HEK293T (cell line): ENCODE measurements at regions not wholly inside any gene's neighbourhood (a gene's known extent, or its start where the extent isn't known, plus 50 kb on each side); places are given as distances from the start of the nearest gene placed in this dataset.

ENCODE experiments used
- CTCF ChIA-PET: fragments of 350-600 bp; formaldehyde crosslinking; extraction: SDS; loops from one replicate; lab custom pipeline; 2021; ENCODE audit warnings: antibody characterized with exemption, inconsistent platforms; lab: Yijun Ruan, JAX
- POLR2A ChIA-PET: fragments of 350-600 bp; formaldehyde crosslinking; extraction: SDS; loops from one replicate; lab custom pipeline; 2020; ENCODE audit warnings: antibody characterized with exemption, inconsistent platforms; lab: Yijun Ruan, JAX
- DNase-seq: peaks from one replicate; pipeline ENCODE4 v3.0.0; 2012; ENCODE audit warnings: mixed read lengths; ENCODE audit errors: extremely low spot score
- ARNT ChIP-seq: fragments of 450-650 bp; IDR thresholded peaks from 2 replicates; pipeline ENCODE4 v1.6.1; 2017; ENCODE audit warnings: mild to moderate bottlenecking
- BHLHE40 ChIP-seq: fragments of 450-650 bp; IDR thresholded peaks from 2 replicates; pipeline ENCODE4 v1.6.1; 2016; ENCODE audit warnings: mild to moderate bottlenecking, moderate library complexity, borderline replicate concordance
- CTBP1 ChIP-seq: fragments of 450-650 bp; IDR thresholded peaks from 2 replicates; pipeline ENCODE4 v1.6.1; 2016; ENCODE audit warnings: borderline replicate concordance
- ELF4 ChIP-seq: fragments of 450-650 bp; IDR thresholded peaks from 2 replicates; pipeline ENCODE4 v1.6.1; 2017; ENCODE audit warnings: antibody characterized with exemption
- FOXA1 ChIP-seq: fragments of 450-650 bp; IDR thresholded peaks from 2 replicates; pipeline ENCODE4 v1.6.1; 2016; ENCODE audit warnings: mild to moderate bottlenecking
- FOXK2 ChIP-seq: fragments of 450-650 bp; IDR thresholded peaks from 2 replicates; pipeline ENCODE4 v1.6.1; 2016; ENCODE audit warnings: mild to moderate bottlenecking
- FOXM1 ChIP-seq: fragments of 450-650 bp; IDR thresholded peaks from 2 replicates; pipeline ENCODE4 v1.6.1; 2017; ENCODE audit warnings: mild to moderate bottlenecking, borderline replicate concordance
- HDGF ChIP-seq: fragments of 450-650 bp; IDR thresholded peaks from 2 replicates; pipeline ENCODE4 v1.6.1; 2017; ENCODE audit warnings: antibody characterized with exemption, borderline replicate concordance
- L3MBTL2 ChIP-seq: fragments of 450-650 bp; conservative IDR thresholded peaks from 2 replicates; pipeline ENCODE4 v1.6.1; 2016; ENCODE audit warnings: mild to moderate bottlenecking
- LEF1 ChIP-seq: fragments of 450-650 bp; IDR thresholded peaks from 2 replicates; pipeline ENCODE4 v1.6.1; 2017; ENCODE audit warnings: mild to moderate bottlenecking, borderline replicate concordance
- NFRKB ChIP-seq: fragments of 450-650 bp; IDR thresholded peaks from 2 replicates; pipeline ENCODE4 v1.6.1; 2016; ENCODE audit warnings: mild to moderate bottlenecking, moderate library complexity
- SP1 ChIP-seq: fragments of 450-650 bp; IDR thresholded peaks from 2 replicates; pipeline ENCODE4 v1.6.1; 2017
- SUZ12 ChIP-seq: fragments of 450-650 bp; IDR thresholded peaks from 2 replicates; pipeline ENCODE4 v1.6.1; 2016; ENCODE audit warnings: mild to moderate bottlenecking
- TARDBP ChIP-seq: fragments of 450-650 bp; IDR thresholded peaks from 2 replicates; pipeline ENCODE4 v1.6.1; 2016
- ZNF384 ChIP-seq: fragments of 450-650 bp; IDR thresholded peaks from 2 replicates; pipeline ENCODE4 v1.6.1; 2016
- TF ChIP-seq, protein P1 (sequence below): fragments of 450-650 bp; IDR thresholded peaks from 2 replicates; pipeline ENCODE4 v1.6.1; 2016

- no peak for DNase-seq
- ChIA-PET CTCF (no interaction called here), POLR2A (no interaction called here)
- TF ChIP-seq ARNT = no peak
- TF ChIP-seq SP1 = no peak
Observed at GRCh38 chr20:40497899-40498691, 190.9 kb downstream of the MAFB start.

GRCh38 chr20:40495956-40496355 is 193.1 kb downstream of the MAFB start:
- no peak for DNase-seq
- ChIA-PET CTCF (no interaction called here), POLR2A (no interaction called here)
- TF ChIP-seq CTBP1 = no peak
- no peak for TF ChIP-seq SUZ12
- no peak for TF ChIP-seq FOXM1
- no peak for TF ChIP-seq SP1
- no peak for TF ChIP-seq TARDBP
- TF ChIP-seq FOXK2 = no peak
- TF ChIP-seq ARNT = no peak
- TF ChIP-seq, protein P1, sequence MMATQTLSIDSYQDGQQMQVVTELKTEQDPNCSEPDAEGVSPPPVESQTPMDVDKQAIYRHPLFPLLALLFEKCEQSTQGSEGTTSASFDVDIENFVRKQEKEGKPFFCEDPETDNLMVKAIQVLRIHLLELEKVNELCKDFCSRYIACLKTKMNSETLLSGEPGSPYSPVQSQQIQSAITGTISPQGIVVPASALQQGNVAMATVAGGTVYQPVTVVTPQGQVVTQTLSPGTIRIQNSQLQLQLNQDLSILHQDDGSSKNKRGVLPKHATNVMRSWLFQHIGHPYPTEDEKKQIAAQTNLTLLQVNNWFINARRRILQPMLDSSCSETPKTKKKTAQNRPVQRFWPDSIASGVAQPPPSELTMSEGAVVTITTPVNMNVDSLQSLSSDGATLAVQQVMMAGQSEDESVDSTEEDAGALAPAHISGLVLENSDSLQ = no peak
- no peak for TF ChIP-seq LEF1
- no peak for TF ChIP-seq ZNF384

- ChIA-PET CTCF (no interaction called here), POLR2A (no interaction called here)
- TF ChIP-seq CTBP1 = no peak
- no peak for TF ChIP-seq LEF1
- no peak for TF ChIP-seq FOXM1
- TF ChIP-seq BHLHE40 = no peak
- TF ChIP-seq SP1 = no peak
- no peak for TF ChIP-seq NFRKB
- no peak for TF ChIP-seq FOXK2
- TF ChIP-seq SUZ12 = no peak
- TF ChIP-seq, protein P1 = no peak
- no peak for TF ChIP-seq ZNF384
- no peak for TF ChIP-seq TARDBP
- no peak for TF ChIP-seq ARNT
- TF ChIP-seq L3MBTL2 = no peak
- TF ChIP-seq HDGF = no peak
- no peak for DNase-seq
Observed at GRCh38 chr20:40494248-40494647, 194.8 kb downstream of the MAFB start.

DNA sequence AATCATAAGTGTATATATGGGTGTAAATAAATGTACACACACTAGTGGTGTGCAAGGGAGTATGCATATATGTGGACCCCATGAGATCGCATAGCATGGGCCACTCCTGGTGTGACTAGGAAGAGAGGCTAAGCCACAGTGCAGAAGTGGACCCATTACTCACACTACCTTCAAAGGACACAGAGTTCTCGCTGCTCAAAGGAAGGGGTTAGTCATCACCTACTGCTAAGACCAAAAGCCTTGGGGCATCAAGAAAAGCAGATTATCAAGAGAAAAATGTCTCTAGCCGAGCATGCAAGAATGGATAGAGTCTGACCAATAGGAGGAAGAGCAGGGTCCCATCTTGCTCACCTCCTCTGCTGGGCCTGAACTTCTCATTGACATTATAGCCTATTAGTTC is 195.5 kb downstream of the MAFB start:
- no peak for DNase-seq
- TF ChIP-seq BHLHE40 (no peak), SP1 (no peak), ELF4 (no peak), FOXK2 (no peak), NFRKB (no peak), CTBP1 (no peak), TARDBP (no peak), FOXM1 (no peak)
- TF ChIP-seq, protein P1 = no peak
- CTCF ChIA-PET = no interaction called here
- POLR2A ChIA-PET = no interaction called here

GRCh38 chr20:40493071-40493470 is 196.0 kb downstream of the MAFB start:
- POLR2A ChIA-PET = no interaction called here
- TF ChIP-seq SP1 (no peak), FOXA1 (no peak), ELF4 (no peak), BHLHE40 (no peak), SUZ12 (no peak), TARDBP (no peak), FOXK2 (no peak), FOXM1 (no peak), L3MBTL2 (no peak), ZNF384 (no peak), NFRKB (no peak), CTBP1 (no peak), HDGF (no peak), ARNT (no peak), LEF1 (no peak)
- TF ChIP-seq, protein P1 = no peak
- CTCF ChIA-PET = no interaction called here
- DNase-seq = no peak

GRCh38 chr20:40491009-40491590 is 197.9 kb downstream of the MAFB start:
- TF ChIP-seq L3MBTL2 = no peak
- TF ChIP-seq SP1 = no peak
- no peak for TF ChIP-seq ZNF384
- no peak for TF ChIP-seq TARDBP
- TF ChIP-seq FOXK2 = no peak
- TF ChIP-seq, protein P1 = no peak
- no peak for TF ChIP-seq ELF4
- TF ChIP-seq NFRKB = no peak
- TF ChIP-seq BHLHE40 = no peak
- TF ChIP-seq FOXM1 = no peak
- no peak for TF ChIP-seq FOXA1
- no peak for TF ChIP-seq HDGF
- no peak for TF ChIP-seq SUZ12
- TF ChIP-seq CTBP1 = no peak
- TF ChIP-seq LEF1 = no peak
- no peak for TF ChIP-seq ARNT
- no peak for DNase-seq
- ChIA-PET CTCF (no interaction called here), POLR2A (no interaction called here)
